Esophagus squamous epithelium (tissue), 4 donors: ENCODE measurements at regions not wholly inside any gene's neighbourhood (a gene's known extent, or its start where the extent isn't known, plus 50 kb on each side); places are given as distances from the start of the nearest gene placed in this dataset.

ENCODE experiments used
- CTCF ChIP-seq, 6 experiments: fragments of 450-650 bp in 4 of 6; fragments of 200-600 bp in 2 of 6; sonication (generic) in 2 of 6; IDR thresholded peaks; one replicate each; pipeline ENCODE4 v1.5.1; 2016 to 2019; ENCODE audit warnings: antibody characterized with exemption in 6 of 6, mild to moderate bottlenecking in 4 of 6, moderate library complexity in 4 of 6
- POLR2A ChIP-seq, 4 donors: fragments of 450-650 bp; IDR thresholded peaks; one replicate each; pipeline ENCODE4 v1.6.1; 2017; ENCODE audit warnings: antibody characterized with exemption in 4 of 4, mild to moderate bottlenecking in 4 of 4, moderate library complexity in 3 of 4

DNA sequence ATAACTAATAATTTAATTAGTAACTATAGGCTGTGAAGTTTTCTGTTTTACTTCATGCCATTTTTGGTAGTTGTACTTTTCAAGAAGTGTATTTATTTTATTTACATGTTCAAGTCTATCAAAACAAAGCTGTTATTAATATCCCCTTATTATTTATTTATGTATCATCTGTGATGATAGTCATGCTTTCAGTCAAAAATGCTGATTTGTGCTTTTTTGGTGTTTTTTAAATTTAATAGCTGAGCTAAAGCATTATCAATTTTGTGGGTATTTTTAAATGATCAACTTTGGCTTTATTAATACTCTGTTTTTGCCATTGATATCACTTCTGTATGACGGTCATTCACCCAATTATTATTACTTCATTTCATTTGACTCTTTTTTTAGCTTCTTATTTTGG, 1229.2 kb upstream of the CADM2 start:
- no peak for TF ChIP-seq CTCF (IDR thresholded peaks at IDR 0.05)
- no peak for TF ChIP-seq POLR2A (IDR thresholded peaks at IDR 0.05)
